Neural cell (in vitro differentiated cells): ENCODE measurements at regions not wholly inside any gene's neighbourhood (a gene's known extent, or its start where the extent isn't known, plus 50 kb on each side); places are given as distances from the start of the nearest gene placed in this dataset.

Source experiments
- EP300 ChIP-seq: fragments of 450-650 bp; conservative IDR thresholded peaks from 2 replicates; pipeline ENCODE4 v1.6.1; 2014; ENCODE audit warnings: antibody characterized with exemption, mild to moderate bottlenecking, moderate library complexity; ENCODE audit not compliant: poor library complexity, severe bottlenecking
- EZH2 ChIP-seq: fragments of 200-600, 300-800 bp; shearing (Covaris generic), sonication (generic); IDR thresholded peaks from 2 replicates; pipeline ENCODE4 v1.6.1; 2014; ENCODE audit warnings: antibody characterized with exemption, low read length, borderline replicate concordance, mild to moderate bottlenecking; ENCODE audit not compliant: insufficient read depth, poor library complexity, severe bottlenecking
- MXI1 ChIP-seq: fragments of 450-650 bp; conservative IDR thresholded peaks from 2 replicates; pipeline ENCODE4 v1.6.1; 2014; ENCODE audit warnings: antibody characterized with exemption, mild to moderate bottlenecking; ENCODE audit not compliant: poor library complexity, severe bottlenecking
- RAD21 ChIP-seq: fragments of 450-650 bp; conservative IDR thresholded peaks from 2 replicates; pipeline ENCODE4 v1.6.1; 2014; ENCODE audit warnings: antibody characterized with exemption, mild to moderate bottlenecking, moderate library complexity
- TAF1 ChIP-seq: IDR thresholded peaks from 2 replicates; pipeline ENCODE4 v1.6.1; 2012; ENCODE audit warnings: low read depth
- TF ChIP-seq, protein P1 (sequence below): fragments of 450-650 bp; IDR thresholded peaks from 2 replicates; pipeline ENCODE4 v1.5.1; 2014; ENCODE audit warnings: antibody characterized with exemption, mild to moderate bottlenecking, moderate library complexity; ENCODE audit not compliant: poor library complexity, severe bottlenecking

DNA sequence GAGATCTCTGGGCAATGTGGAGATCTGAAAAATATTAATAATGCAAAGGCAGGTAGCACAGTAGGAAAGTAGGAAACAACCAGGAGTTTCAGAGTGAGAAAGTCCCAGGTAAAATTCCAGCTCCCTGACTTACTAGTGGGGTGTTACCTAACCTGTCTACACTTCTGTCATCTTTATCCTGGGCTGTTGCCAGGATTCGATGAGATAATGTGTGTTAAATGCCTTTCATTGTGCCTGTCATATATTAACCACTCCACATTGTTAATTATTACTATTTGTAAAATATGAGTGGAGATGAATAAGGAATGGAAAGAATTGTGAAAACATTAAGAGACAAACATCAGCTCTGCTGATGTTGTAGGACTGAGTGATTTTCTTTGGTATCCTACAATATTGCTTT is 50.0 kb upstream of the FRMD4A start:
- TF ChIP-seq MXI1 (no peak), TAF1 (no peak), EZH2 (no peak), RAD21 (no peak), EP300 (no peak)
- TF ChIP-seq, protein P1, sequence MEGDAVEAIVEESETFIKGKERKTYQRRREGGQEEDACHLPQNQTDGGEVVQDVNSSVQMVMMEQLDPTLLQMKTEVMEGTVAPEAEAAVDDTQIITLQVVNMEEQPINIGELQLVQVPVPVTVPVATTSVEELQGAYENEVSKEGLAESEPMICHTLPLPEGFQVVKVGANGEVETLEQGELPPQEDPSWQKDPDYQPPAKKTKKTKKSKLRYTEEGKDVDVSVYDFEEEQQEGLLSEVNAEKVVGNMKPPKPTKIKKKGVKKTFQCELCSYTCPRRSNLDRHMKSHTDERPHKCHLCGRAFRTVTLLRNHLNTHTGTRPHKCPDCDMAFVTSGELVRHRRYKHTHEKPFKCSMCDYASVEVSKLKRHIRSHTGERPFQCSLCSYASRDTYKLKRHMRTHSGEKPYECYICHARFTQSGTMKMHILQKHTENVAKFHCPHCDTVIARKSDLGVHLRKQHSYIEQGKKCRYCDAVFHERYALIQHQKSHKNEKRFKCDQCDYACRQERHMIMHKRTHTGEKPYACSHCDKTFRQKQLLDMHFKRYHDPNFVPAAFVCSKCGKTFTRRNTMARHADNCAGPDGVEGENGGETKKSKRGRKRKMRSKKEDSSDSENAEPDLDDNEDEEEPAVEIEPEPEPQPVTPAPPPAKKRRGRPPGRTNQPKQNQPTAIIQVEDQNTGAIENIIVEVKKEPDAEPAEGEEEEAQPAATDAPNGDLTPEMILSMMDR, result no peak
